Ishikawa (cell line): ENCODE measurements at regions not wholly inside any gene's neighbourhood (a gene's known extent, or its start where the extent isn't known, plus 50 kb on each side); places are given as distances from the start of the nearest gene placed in this dataset.

Source experiments
- CEBPB ChIP-seq: IDR thresholded peaks from 2 replicates; pipeline ENCODE4 v1.6.1; 2012
- CREB1 ChIP-seq: IDR thresholded peaks from 2 replicates; pipeline ENCODE4 v1.6.1; 2012; ENCODE audit warnings: low read depth
- EP300 ChIP-seq: IDR thresholded peaks from 2 replicates; pipeline ENCODE4 v1.6.1; 2012; ENCODE audit warnings: borderline replicate concordance
- FOXM1 ChIP-seq: IDR thresholded peaks from 2 replicates; pipeline ENCODE4 v1.6.1; 2012; ENCODE audit warnings: low read depth, borderline replicate concordance
- NFIC ChIP-seq: IDR thresholded peaks from 2 replicates; pipeline ENCODE4 v1.6.1; 2012
- RAD21 ChIP-seq: IDR thresholded peaks from 2 replicates; pipeline ENCODE4 v1.6.1; 2012; ENCODE audit warnings: low read depth
- TAF1 ChIP-seq: IDR thresholded peaks from 2 replicates; pipeline ENCODE4 v1.6.1; 2012; ENCODE audit warnings: low read depth, mild to moderate bottlenecking
- TCF12 ChIP-seq: IDR thresholded peaks from 2 replicates; pipeline ENCODE4 v1.6.1; 2012; ENCODE audit warnings: low read depth
- YY1 ChIP-seq: IDR thresholded peaks from 2 replicates; pipeline ENCODE4 v1.6.1; 2012; ENCODE audit warnings: low read depth
- TF ChIP-seq, protein P1 (sequence below): IDR thresholded peaks from 2 replicates; pipeline ENCODE4 v1.6.1; 2012
- TF ChIP-seq, protein P2 (sequence below): IDR thresholded peaks from 2 replicates; pipeline ENCODE4 v1.6.1; 2012
- TF ChIP-seq, protein P3 (sequence below): IDR thresholded peaks from 2 replicates; pipeline ENCODE4 v1.6.1; 2012; ENCODE audit warnings: low read depth, mild to moderate bottlenecking

DNA sequence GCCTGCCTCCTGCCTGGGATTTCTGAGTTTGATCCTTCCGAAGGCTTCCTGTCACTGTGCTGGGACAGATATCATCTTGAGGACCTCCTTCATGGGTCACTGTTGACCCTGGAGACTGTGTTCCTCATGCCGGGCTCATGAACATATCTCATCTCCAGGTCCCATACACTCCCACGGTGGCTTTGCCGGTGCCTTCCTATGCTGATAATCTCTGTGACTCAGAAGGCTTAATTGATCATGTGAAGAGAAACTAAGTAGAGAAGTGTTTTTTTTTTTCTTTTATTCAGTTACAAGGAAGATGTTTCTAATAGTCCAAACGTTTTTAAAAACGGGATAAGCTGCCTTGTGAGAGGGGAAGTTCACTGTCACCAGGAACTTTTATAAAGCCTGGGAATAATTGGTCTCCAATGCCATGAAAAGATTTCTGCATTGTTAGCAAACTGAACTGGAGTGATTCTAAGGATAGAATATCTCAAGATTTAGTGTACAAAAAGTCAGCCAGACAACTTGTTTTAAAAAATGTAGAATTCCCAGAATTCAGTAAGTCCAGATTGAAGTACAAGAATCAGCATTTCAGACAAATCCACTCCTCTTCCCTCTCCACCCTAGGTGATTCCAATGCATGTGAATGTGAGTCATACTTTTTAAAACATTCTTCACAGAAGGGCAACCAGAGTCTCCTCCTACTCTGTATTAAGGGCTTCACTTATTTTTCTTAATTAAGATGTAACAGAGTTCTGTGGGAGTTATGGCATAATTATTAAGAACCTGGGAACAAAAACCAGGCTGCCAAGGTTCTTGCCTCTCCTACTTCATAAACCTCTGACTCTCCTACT lies 139.8 kb upstream of the LGR5 start:
- TF ChIP-seq YY1 (no peak), EP300 (no peak), CEBPB (no peak), TCF12 (no peak), TAF1 (no peak), CREB1 (no peak), NFIC (no peak), RAD21 (no peak), FOXM1 (no peak)
- TF ChIP-seq, protein P1, sequence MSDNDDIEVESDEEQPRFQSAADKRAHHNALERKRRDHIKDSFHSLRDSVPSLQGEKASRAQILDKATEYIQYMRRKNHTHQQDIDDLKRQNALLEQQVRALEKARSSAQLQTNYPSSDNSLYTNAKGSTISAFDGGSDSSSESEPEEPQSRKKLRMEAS, result no peak
- TF ChIP-seq, protein P2, sequence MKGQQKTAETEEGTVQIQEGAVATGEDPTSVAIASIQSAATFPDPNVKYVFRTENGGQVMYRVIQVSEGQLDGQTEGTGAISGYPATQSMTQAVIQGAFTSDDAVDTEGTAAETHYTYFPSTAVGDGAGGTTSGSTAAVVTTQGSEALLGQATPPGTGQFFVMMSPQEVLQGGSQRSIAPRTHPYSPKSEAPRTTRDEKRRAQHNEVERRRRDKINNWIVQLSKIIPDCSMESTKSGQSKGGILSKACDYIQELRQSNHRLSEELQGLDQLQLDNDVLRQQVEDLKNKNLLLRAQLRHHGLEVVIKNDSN, result no peak
- TF ChIP-seq, protein P3, sequence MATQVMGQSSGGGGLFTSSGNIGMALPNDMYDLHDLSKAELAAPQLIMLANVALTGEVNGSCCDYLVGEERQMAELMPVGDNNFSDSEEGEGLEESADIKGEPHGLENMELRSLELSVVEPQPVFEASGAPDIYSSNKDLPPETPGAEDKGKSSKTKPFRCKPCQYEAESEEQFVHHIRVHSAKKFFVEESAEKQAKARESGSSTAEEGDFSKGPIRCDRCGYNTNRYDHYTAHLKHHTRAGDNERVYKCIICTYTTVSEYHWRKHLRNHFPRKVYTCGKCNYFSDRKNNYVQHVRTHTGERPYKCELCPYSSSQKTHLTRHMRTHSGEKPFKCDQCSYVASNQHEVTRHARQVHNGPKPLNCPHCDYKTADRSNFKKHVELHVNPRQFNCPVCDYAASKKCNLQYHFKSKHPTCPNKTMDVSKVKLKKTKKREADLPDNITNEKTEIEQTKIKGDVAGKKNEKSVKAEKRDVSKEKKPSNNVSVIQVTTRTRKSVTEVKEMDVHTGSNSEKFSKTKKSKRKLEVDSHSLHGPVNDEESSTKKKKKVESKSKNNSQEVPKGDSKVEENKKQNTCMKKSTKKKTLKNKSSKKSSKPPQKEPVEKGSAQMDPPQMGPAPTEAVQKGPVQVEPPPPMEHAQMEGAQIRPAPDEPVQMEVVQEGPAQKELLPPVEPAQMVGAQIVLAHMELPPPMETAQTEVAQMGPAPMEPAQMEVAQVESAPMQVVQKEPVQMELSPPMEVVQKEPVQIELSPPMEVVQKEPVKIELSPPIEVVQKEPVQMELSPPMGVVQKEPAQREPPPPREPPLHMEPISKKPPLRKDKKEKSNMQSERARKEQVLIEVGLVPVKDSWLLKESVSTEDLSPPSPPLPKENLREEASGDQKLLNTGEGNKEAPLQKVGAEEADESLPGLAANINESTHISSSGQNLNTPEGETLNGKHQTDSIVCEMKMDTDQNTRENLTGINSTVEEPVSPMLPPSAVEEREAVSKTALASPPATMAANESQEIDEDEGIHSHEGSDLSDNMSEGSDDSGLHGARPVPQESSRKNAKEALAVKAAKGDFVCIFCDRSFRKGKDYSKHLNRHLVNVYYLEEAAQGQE, result no peak
